ENCODE measurements at regions not wholly inside any gene's neighbourhood (a gene's known extent, or its start where the extent isn't known, plus 50 kb on each side); places are given as distances from the start of the nearest gene placed in this dataset.

- TF ChIP-seq CTCF (IDR thresholded peaks at IDR 0.05 in 8 of 11, conservative IDR thresholded peaks at IDR 0.05 in 3 of 11): no peak
- no peak for TF ChIP-seq POLR2A (IDR thresholded peaks at IDR 0.05)
Observed at GRCh38 chr14:22508150-22508457, 80.9 kb downstream of the DAD1 start.
